GM10266 (cell line): ENCODE measurements at regions not wholly inside any gene's neighbourhood (a gene's known extent, or its start where the extent isn't known, plus 50 kb on each side); places are given as distances from the start of the nearest gene placed in this dataset.
"Not testable (repeated sequence)": the region's sequence is repeated elsewhere in the genome, so short reads cannot be mapped to it uniquely, and the experiment has no call there.

Experiments used
- DNase-seq: peaks from one replicate; pipeline ENCODE4 v3.0.0; 2012; ENCODE audit errors: extremely low spot score
- TF ChIP-seq, protein P1 (sequence below): IDR thresholded peaks from 2 replicates; pipeline ENCODE4 v1.5.1; 2012; ENCODE audit warnings: mild to moderate bottlenecking, low read depth; ENCODE audit not compliant: control insufficient read depth, insufficient read depth; ENCODE audit errors: missing control alignments

DNA sequence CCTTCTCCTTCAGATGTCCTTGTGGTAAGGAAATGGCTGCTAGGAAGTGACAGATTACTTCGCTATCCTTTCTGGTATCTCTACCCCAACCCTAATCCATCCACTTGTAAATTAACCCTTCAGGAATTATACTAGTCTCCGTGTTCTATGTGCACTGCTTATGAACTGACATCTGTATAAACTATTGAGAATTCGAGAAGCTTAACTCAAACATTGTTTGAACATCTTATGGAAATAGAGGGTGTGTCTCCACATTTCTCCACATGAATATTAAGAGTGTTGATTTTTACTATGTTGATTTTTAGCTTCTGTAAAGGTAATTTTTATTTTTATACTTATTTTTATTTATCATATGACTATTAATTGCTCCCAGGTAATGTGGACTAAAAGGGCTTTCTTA is 457.6 kb upstream of the ZNF337 start:
- DNase-seq = no peak
- TF ChIP-seq, protein P1, sequence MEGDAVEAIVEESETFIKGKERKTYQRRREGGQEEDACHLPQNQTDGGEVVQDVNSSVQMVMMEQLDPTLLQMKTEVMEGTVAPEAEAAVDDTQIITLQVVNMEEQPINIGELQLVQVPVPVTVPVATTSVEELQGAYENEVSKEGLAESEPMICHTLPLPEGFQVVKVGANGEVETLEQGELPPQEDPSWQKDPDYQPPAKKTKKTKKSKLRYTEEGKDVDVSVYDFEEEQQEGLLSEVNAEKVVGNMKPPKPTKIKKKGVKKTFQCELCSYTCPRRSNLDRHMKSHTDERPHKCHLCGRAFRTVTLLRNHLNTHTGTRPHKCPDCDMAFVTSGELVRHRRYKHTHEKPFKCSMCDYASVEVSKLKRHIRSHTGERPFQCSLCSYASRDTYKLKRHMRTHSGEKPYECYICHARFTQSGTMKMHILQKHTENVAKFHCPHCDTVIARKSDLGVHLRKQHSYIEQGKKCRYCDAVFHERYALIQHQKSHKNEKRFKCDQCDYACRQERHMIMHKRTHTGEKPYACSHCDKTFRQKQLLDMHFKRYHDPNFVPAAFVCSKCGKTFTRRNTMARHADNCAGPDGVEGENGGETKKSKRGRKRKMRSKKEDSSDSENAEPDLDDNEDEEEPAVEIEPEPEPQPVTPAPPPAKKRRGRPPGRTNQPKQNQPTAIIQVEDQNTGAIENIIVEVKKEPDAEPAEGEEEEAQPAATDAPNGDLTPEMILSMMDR = no peak

DNA sequence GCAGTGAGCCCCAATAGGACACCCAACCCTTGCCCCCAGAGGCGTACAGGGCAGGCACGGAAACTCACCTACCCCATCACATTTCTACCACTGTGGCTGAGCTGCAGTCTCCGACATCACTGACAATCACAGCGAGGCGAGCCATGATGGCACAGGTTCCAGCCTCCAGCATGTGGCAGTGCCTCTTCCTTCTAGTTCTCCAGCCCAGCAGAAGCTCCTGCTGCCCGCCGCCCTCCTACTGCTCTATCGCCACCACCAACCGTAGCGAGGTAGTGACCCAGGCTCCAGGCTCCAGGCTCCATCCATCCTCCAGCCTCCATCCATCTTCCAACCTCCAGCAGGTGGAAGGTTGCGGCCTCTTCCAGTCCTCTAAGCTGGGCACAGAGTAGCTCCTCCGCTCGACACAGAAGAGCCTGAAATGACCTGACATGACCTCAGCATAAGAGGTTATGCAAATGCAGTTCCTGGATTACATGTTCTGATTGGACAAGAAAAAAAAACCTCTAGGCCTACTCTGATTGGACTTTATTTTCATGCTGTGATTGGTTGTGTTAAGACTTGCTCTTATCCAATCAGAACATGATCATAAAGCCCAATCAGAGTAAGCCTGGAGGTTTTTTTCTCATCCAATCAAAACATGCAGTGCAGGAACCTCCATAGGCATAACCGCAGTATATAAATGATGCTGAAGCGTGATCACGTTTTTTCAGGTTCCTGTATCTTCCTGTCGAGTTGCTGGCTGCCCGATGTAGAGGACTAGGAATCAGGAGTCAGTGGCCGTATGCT is 438.9 kb upstream of the ZNF337 start:
- TF ChIP-seq, protein P1 = no peak
- DNase-seq = no peak

- TF ChIP-seq, protein P1 = no peak
- DNase-seq = no peak
These were observed 438.0 kb upstream of the ZNF337 start for GRCh38 chr20:26134606-26135005.

DNA sequence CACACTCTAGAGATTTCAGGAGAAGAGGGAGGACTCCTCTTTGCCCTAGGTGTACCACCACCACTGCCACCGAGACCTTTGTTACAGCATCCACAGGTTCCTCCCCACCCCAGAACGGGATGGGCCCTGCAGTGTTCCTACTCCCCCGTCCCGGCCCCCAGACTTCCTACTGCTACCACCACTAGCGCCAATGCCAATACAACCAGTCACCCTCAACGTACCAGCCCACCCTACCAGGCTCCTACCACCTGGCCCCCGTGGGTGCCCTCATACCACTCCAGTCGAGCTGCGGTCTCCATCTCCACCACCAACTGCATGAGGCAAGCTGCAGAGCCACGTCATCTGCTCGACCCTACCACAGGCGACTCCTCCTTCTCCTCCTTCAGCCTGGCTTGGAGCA is 437.1 kb upstream of the ZNF337 start:
- DNase-seq = not testable (repeated sequence)

GRCh38 chr20:26120920-26121319 is 424.3 kb upstream of the ZNF337 start:
- DNase-seq = not testable (repeated sequence)

DNA sequence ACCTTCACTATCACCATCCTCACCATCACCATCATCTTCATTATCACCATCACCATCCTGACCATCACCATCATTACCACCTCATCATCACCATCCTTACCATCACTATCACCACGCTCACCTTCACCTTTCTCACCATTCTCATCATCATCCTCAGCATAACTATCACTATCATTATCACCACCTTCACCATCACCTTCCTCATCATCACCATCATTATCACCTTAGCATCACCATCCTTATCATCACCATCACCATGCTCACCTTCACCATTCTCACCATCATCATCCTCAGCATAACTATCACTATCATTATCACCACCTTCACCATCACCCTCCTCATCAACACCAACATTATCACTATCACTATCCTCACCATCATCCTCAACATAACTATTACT is 397.8 kb upstream of the ZNF337 start:
- not testable (repeated sequence) for DNase-seq

- not testable (repeated sequence) for DNase-seq
These were observed 395.3 kb upstream of the ZNF337 start for GRCh38 chr20:26091921-26092320.

- not testable (repeated sequence) for DNase-seq
These were observed 389.5 kb upstream of the ZNF337 start for GRCh38 chr20:26086195-26086594.

GRCh38 chr20:26073972-26074371 is 377.3 kb upstream of the ZNF337 start:
- not testable (repeated sequence) for DNase-seq

DNA sequence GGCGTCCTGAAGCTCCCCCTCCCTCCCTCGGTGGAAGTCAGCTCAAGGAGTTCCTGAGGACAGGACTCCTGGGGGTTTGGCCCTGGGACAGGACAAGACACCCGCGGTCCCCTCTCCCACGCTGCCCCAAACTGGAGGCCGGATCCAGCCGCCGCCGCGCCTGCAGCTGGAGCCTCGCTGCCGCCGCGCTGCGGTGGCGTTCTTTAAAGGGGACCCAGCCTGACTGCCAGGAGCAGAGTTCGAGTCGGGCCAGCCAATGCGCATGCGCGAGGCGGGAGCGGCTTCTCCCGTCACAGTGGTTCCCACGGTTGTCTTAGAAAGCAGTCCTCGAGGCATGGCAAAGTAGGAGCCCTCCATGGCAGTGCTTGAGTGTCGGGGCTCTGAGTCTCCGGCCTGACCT is 362.7 kb upstream of the ZNF337 start:
- not testable (repeated sequence) for DNase-seq

DNA sequence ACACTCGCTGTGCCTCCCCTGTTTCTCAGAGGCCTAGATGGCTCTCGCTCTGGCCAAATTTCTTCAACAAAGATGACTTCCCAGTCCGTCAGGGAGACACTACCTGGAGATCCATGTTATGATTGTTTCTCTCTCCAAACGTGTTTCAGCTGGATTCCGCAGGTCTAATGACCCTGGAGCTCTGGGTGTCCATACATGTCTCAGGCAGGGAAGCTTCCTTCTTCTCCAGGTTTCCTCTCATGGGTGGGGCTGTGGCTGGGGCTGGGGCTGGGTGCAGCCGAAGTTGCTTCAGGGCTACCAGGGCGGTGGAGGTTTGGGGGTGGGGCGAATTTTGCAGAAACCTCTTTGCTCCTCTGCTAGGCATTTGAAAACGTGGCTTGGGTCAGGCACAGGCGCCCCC is 361.8 kb upstream of the ZNF337 start:
- not testable (repeated sequence) for DNase-seq

- DNase-seq = not testable (repeated sequence)
These were observed 360.6 kb upstream of the ZNF337 start for GRCh38 chr20:26057135-26057752.

DNA sequence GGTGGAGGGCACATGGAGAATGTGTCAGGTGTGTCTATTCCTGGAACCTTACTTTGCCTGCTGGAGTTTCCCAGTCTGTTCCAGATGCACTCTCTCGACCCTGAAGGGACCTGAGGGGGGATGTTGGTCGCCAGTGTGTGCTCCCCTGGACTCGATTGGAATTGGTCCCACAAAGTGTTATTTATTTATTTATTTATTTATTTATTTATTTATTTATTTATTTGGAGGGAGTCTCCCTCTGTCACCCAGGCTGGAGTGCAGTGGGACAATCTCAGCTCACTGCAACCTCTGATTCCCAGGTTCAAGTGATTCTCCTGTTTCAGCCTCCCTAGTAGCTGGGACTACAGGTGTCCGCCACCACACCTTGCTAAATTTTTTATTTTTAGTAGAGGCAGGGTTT is 329.1 kb upstream of the ZNF337 start:
- not testable (repeated sequence) for DNase-seq

GRCh38 chr20:26010942-26011276 is 314.3 kb upstream of the ZNF337 start:
- DNase-seq = not testable (repeated sequence)

- not testable (repeated sequence) for DNase-seq
These were observed 313.7 kb upstream of the ZNF337 start for GRCh38 chr20:26010224-26010941.

DNA sequence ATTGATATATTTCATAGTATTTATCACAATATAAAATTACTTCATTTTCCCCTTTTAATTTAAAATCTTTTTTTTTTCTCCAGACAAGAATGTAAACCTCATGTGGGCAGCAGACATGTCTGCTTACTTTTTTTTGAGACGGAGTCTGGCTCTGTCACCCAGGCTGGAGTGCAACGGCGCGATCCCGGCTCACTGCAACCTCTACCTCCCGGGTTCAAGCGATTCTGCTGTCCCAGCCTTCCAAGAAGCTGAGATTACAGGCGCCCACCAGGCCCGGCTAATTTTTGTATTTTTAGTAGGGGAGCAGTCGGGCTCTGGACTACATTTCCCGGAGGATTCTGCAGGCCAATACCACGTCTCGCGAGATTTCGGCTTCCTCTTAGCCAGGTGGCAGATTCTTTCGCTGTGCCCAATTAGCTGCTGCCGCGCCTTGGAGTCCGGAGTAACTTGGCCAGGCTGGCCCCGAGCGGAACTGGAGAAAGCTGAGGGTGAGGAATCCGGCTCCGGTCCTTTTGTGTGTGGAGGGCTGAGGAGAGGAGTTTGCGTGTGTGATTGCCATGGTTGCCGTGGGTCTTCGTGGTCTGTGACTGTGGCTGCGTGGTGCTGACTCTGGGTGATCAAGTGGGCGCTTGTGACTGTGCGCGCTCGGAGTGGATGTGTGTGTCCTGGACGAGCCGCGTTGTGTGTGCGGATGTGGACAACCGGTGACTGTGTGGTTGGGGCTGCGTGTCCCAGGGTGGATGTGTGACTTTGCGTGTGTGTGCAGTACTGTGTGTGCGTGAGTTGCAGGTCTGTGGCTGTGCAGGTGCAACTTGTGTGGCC is 313.0 kb upstream of the ZNF337 start:
- DNase-seq = peak; percentile 42
